AG09309 (cell line): ENCODE measurements at regions not wholly inside any gene's neighbourhood (a gene's known extent, or its start where the extent isn't known, plus 50 kb on each side); places are given as distances from the start of the nearest gene placed in this dataset.

Source experiments
- DNase-seq: peaks from one replicate; pipeline ENCODE4 v3.0.0-alpha.2; 2010; ENCODE audit warnings: low read depth
- H3K4me3 ChIP-seq: 2 replicates; pipeline ENCODE4 v1.5.1; 2011; ENCODE audit warnings: mild to moderate bottlenecking, low read depth, low read length, moderate library complexity; ENCODE audit not compliant: control insufficient read depth
- CTCF ChIP-seq: IDR thresholded peaks from 2 replicates; pipeline ENCODE4 v1.5.1; 2011; ENCODE audit warnings: mild to moderate bottlenecking, low read depth, low read length, inconsistent platforms; ENCODE audit not compliant: insufficient read depth, control insufficient read depth; ENCODE audit errors: missing control alignments

GRCh38 chr2:219714681-219715400, 87.4 kb downstream of the SLC4A3 start:
- DNase-seq, result no peak
- H3K4me3 ChIP-seq, result no peak overlapping the region
- TF ChIP-seq CTCF, result no peak

GRCh38 chr2:219718066-219718465, 90.6 kb downstream of the SLC4A3 start:
- TF ChIP-seq CTCF, result no peak
- no peak for DNase-seq
- H3K4me3 ChIP-seq, result no peak overlapping the region

GRCh38 chr2:219719521-219719920, 92.1 kb downstream of the SLC4A3 start:
- no peak overlapping the region for H3K4me3 ChIP-seq
- no peak for TF ChIP-seq CTCF
- DNase-seq, result no peak

- no peak for TF ChIP-seq CTCF
- no peak overlapping the region for H3K4me3 ChIP-seq
- no peak for DNase-seq
Measured at GRCh38 chr2:219720956-219721355, 93.5 kb downstream of the SLC4A3 start.

- TF ChIP-seq CTCF, result no peak
- DNase-seq, result no peak
- no peak overlapping the region for H3K4me3 ChIP-seq
Measured at GRCh38 chr2:219722276-219722879, 94.9 kb downstream of the SLC4A3 start.

- no peak for DNase-seq
- no peak for TF ChIP-seq CTCF
- H3K4me3 ChIP-seq, result no peak overlapping the region
Measured at GRCh38 chr2:219723311-219723710, 95.9 kb downstream of the SLC4A3 start.
